Body of pancreas (tissue), 4 donors: ENCODE measurements at regions not wholly inside any gene's neighbourhood (a gene's known extent, or its start where the extent isn't known, plus 50 kb on each side); places are given as distances from the start of the nearest gene placed in this dataset.

Experiments
- ATAC-seq: fragments of 150-250 bp; one replicate; pipeline ENCODE4 v1.9.1; 2016
- DNase-seq, 4 donors: peaks; one replicate each; pipeline ENCODE4 v3.0.0-alpha.2; 2019
- H3K27ac ChIP-seq, 4 donors: fragments of 200-600 bp; sonication (generic); 1 replicate in 3 of 4; 2 replicates in 1 of 4; pipeline versions ENCODE4 v1.5.1 to v1.6.1; 2016 to 2019; ENCODE audit warnings: mild to moderate bottlenecking in 1 of 4, mixed read lengths in 1 of 4, moderate library complexity in 1 of 4
- H3K27me3 ChIP-seq, 2 donors: fragments of 200-600 bp; sonication (generic); one replicate each; pipeline ENCODE4 v1.6.0; 2016; ENCODE audit warnings: mild to moderate bottlenecking in 1 of 2
- H3K36me3 ChIP-seq, 2 donors: fragments of 200-600 bp; sonication (generic); replicated peaks in 1 of 2; 2 replicates each; pipeline ENCODE4 v1.5.1; 2016; ENCODE audit warnings: low read depth in 2 of 2; ENCODE audit not compliant: insufficient read depth in 1 of 2
- H3K4me1 ChIP-seq: fragments of 200-600 bp; sonication (generic); one replicate; pipeline ENCODE4 v1.6.0; 2016
- H3K4me3 ChIP-seq, 2 donors: fragments of 200-600 bp; sonication (generic); 1 replicate in 1 of 2; 2 replicates in 1 of 2; pipeline ENCODE4 v1.5.1; 2016 to 2019
- H3K9me3 ChIP-seq, 3 donors: fragments of 200-600 bp; sonication (generic); 1 replicate in 2 of 3; 2 replicates in 1 of 3; pipeline ENCODE4 v1.5.1; 2016
- CTCF ChIP-seq, 7 experiments: fragments of 450-650 bp in 4 of 7; fragments of 200-600 bp in 3 of 7; sonication (generic) in 3 of 7; IDR thresholded peaks; one replicate each; pipeline ENCODE4 v1.5.1; 2016 to 2019; ENCODE audit warnings: antibody characterized with exemption in 7 of 7
- POLR2A ChIP-seq, 3 donors: fragments of 450-650 bp; IDR thresholded peaks; one replicate each; pipeline ENCODE4 v1.6.1; 2016; ENCODE audit warnings: antibody characterized with exemption in 3 of 3, mild to moderate bottlenecking in 2 of 3
- WGBS, 2 donors: methylation state at CpG; one replicate each; pipeline ENCODE4 v1.1.5; 2017; 5-methylcytosine and 5-hydroxymethylcytosine counted together
- intact Hi-C: fragments of 100-400 bp; cut with DNase I; formaldehyde crosslinking; loops from one replicate; pipeline ENCODE4 v1.15.1; 2023

DNA sequence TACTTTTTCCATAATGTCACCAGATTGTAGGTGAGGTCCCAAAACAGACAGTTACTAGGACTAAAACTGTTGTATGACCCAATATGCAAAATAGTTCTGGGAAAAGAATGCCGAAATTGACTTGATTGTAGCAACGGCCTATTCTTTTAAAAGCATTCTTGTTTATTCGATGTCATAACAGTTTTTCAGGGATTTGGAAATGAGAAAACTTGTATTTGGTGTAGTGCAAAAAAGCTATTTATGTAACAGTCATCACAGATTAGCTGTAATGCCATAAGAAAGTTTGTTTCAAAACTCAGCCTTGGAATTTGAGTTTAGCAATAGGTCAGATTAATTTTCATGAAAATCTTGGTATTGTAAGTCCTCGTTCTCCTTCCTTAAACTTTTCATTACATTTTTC, 69.2 kb upstream of the DIAPH2 start:
- no peaks in the 10 kb centered on the region for H3K27me3 ChIP-seq
- DNase-seq (no peak), ATAC-seq (no peak)
- WGBS, 2 donors = 75 to 86% methylated on average over 4 of the region's 4 CpGs
- intact Hi-C loops = no loop called here
- H3K27ac ChIP-seq = no peak overlapping the region
- no peak for TF ChIP-seq POLR2A (IDR thresholded peaks at IDR 0.05)
- no peak for TF ChIP-seq CTCF (IDR thresholded peaks at IDR 0.05)
- no peak overlapping the region for H3K4me3 ChIP-seq
- no peaks in the 10 kb centered on the region for H3K9me3 ChIP-seq
- no peaks in the 10 kb centered on the region for H3K36me3 ChIP-seq
- H3K4me1 ChIP-seq = no peaks in the 10 kb centered on the region

DNA sequence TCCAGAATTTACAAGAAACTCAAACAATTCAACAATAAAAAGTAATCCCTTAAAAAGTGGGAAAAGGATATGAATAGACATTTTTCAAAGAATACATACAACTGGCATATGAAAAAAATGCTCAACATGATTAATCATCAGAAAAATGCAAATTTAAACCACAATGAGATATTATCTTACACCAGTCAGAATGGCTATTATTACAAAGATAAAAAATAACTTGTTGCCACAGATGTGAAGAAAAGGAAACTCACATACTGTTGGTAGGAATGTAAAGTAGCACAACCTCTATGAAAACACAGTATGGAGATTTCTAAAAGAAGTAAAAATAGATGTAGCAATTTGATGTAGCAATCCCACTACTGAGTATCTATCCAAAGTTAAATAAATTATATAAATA, 65.1 kb upstream of the DIAPH2 start:
- TF ChIP-seq CTCF (IDR thresholded peaks at IDR 0.05) (no peak), POLR2A (IDR thresholded peaks at IDR 0.05) (no peak)
- Histone ChIP-seq H3K9me3 (no peaks in the 10 kb centered on the region), H3K4me1 (no peaks in the 10 kb centered on the region), H3K27ac (no peak overlapping the region), H3K36me3 (no peaks in the 10 kb centered on the region), H3K4me3 (no peak overlapping the region), H3K27me3 (no peaks in the 10 kb centered on the region)
- intact Hi-C loops = no loop called here
- ATAC-seq (no peak), DNase-seq (no peak)

DNA sequence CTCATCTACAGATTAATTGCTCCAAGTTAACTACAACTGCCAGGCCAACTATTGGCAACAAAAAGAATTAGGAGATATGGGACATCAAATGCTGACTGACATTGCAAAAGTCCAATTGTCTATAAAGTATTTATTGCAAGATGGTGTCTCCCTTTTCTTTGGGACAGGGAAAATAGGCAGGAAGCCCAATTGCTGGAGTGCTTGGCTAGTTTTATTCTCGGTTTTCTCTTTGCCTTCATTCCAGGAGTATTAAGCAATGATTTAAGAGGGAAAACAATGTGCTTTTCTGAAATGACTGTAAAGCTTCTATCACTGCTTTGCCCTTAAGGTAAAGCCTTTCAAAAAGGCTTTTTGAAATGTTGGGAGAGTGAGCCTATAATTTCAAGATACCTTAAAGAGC, 62.8 kb upstream of the DIAPH2 start:
- TF ChIP-seq CTCF (IDR thresholded peaks at IDR 0.05) = no peak
- TF ChIP-seq POLR2A (IDR thresholded peaks at IDR 0.05) = no peak
- no peak overlapping the region for H3K27ac ChIP-seq
- no peaks in the 10 kb centered on the region for H3K27me3 ChIP-seq
- 62 to 88% methylated on average over 1 of the region's 1 CpG for WGBS, 2 donors
- H3K36me3 ChIP-seq = no peaks in the 10 kb centered on the region
- no peaks in the 10 kb centered on the region for H3K4me1 ChIP-seq
- intact Hi-C loops = no loop called here
- no peak overlapping the region for H3K4me3 ChIP-seq
- no peaks in the 10 kb centered on the region for H3K9me3 ChIP-seq
- ATAC-seq (no peak), DNase-seq (no peak)
